ENCODE measurements at regions not wholly inside any gene's neighbourhood (a gene's known extent, or its start where the extent isn't known, plus 50 kb on each side); places are given as distances from the start of the nearest gene placed in this dataset.
"Not testable (repeated sequence)": the region's sequence is repeated elsewhere in the genome, so short reads cannot be mapped to it uniquely, and the experiment has no call there.

- Histone ChIP-seq H2BK120ac (ENCODE audit: low read depth, low read length) (no peak overlapping the region), H3K27ac (ENCODE audit: low read length, poor library complexity, severe bottlenecking) (no peak overlapping the region), H3K9ac (ENCODE audit: low read length) (no peak overlapping the region), H3K79me1 (replicated peaks; ENCODE audit: low read length, poor library complexity, severe bottlenecking) (no peaks in the 10 kb centered on the region), H3K36me3 (ENCODE audit: control insufficient read depth in 1 of 2, insufficient read depth in 2 of 2, low read depth in 1 of 2, low read length in 2 of 2) (no peaks in the 10 kb centered on the region), H2AFZ (ENCODE audit: low read depth, low read length) (no peak overlapping the region), H2BK5ac (ENCODE audit: low read depth, low read length, poor library complexity, severe bottlenecking) (no peak overlapping the region), H3K4me2 (ENCODE audit: low read length, poor library complexity, severe bottlenecking) (no peak overlapping the region), H2BK15ac (ENCODE audit: low read depth, poor library complexity, severe bottlenecking) (no peak overlapping the region), H3K27me3 (ENCODE audit: control insufficient read depth in 1 of 2, insufficient read depth in 1 of 2, low read length in 2 of 2) (no peaks in the 10 kb centered on the region), H3K9me3 (ENCODE audit: control insufficient read depth, low read length) (no peaks in the 10 kb centered on the region), H3K23ac (ENCODE audit: low read length in 2 of 2) (no peak overlapping the region), H2AK5ac (ENCODE audit: low read length, severe bottlenecking) (no peak overlapping the region), H4K8ac (ENCODE audit: low read length) (no peak overlapping the region), H2BK12ac (ENCODE audit: low read length in 2 of 2) (no peak overlapping the region), H3K4ac (ENCODE audit: low read depth in 1 of 2, low read length in 2 of 2) (no peak overlapping the region), H3K4me1 (ENCODE audit: control insufficient read depth, insufficient read depth, low read depth, low read length) (no peaks in the 10 kb centered on the region), H3K18ac (ENCODE audit: low read depth in 1 of 2, low read length in 2 of 2) (no peak overlapping the region), H3K4me3 (ENCODE audit: insufficient read depth in 1 of 2, low read depth in 1 of 2, low read length in 2 of 2) (no peak overlapping the region), H4K91ac (ENCODE audit: low read length) (no peak overlapping the region), H3K14ac (ENCODE audit: low read length in 2 of 2) (no peak overlapping the region)
- WGBS: 91% methylated on average over 4 of the region's 4 CpGs
- no peak for DNase-seq
Observed at GRCh38 chr3:39712413-39713048, 96.9 kb upstream of the MYRIP start.

GRCh38 chr3:39713341-39713740, 96.1 kb upstream of the MYRIP start:
- H4K91ac ChIP-seq (ENCODE audit: low read length); H3K79me1 ChIP-seq (replicated peaks; ENCODE audit: low read length, poor library complexity, severe bottlenecking); H3K4ac ChIP-seq (ENCODE audit: low read depth in 1 of 2, low read length in 2 of 2); H3K4me2 ChIP-seq (ENCODE audit: low read length, poor library complexity, severe bottlenecking); H3K9ac ChIP-seq (ENCODE audit: low read length); H3K36me3 ChIP-seq (ENCODE audit: control insufficient read depth in 1 of 2, insufficient read depth in 2 of 2, low read depth in 1 of 2, low read length in 2 of 2); H3K18ac ChIP-seq (ENCODE audit: low read depth in 1 of 2, low read length in 2 of 2); H2BK15ac ChIP-seq (ENCODE audit: low read depth, poor library complexity, severe bottlenecking); H3K4me1 ChIP-seq (ENCODE audit: control insufficient read depth, insufficient read depth, low read depth, low read length); H2BK12ac ChIP-seq (ENCODE audit: low read length in 2 of 2); H2BK5ac ChIP-seq (ENCODE audit: low read depth, low read length, poor library complexity, severe bottlenecking); H4K8ac ChIP-seq (ENCODE audit: low read length); H3K27me3 ChIP-seq (ENCODE audit: control insufficient read depth in 1 of 2, insufficient read depth in 1 of 2, low read length in 2 of 2); H3K23ac ChIP-seq (ENCODE audit: low read length in 2 of 2); H3K4me3 ChIP-seq (ENCODE audit: insufficient read depth in 1 of 2, low read depth in 1 of 2, low read length in 2 of 2); H2AFZ ChIP-seq (ENCODE audit: low read depth, low read length); H2BK120ac ChIP-seq (ENCODE audit: low read depth, low read length); DNase-seq; H3K14ac ChIP-seq (ENCODE audit: low read length in 2 of 2); H3K9me3 ChIP-seq (ENCODE audit: control insufficient read depth, low read length); H3K27ac ChIP-seq (ENCODE audit: low read length, poor library complexity, severe bottlenecking); H2AK5ac ChIP-seq (ENCODE audit: low read length, severe bottlenecking): not testable (repeated sequence)
- WGBS: 95% methylated on average over 12 of the region's 24 CpGs

GRCh38 chr3:39716849-39717248, 92.6 kb upstream of the MYRIP start:
- 100% methylated on average over 1 of the region's 3 CpGs for WGBS
- no peaks in the 10 kb centered on the region for H3K27me3 ChIP-seq (ENCODE audit: control insufficient read depth in 1 of 2, insufficient read depth in 1 of 2, low read length in 2 of 2)

GRCh38 chr3:39718674-39719595, 90.5 kb upstream of the MYRIP start:
- no peak overlapping the region for H2AK5ac ChIP-seq (ENCODE audit: low read length, severe bottlenecking)
- no peak overlapping the region for H2BK120ac ChIP-seq (ENCODE audit: low read depth, low read length)
- no peak overlapping the region for H4K91ac ChIP-seq (ENCODE audit: low read length)
- peak; percentile 14 for DNase-seq
- H3K9me3 ChIP-seq (ENCODE audit: control insufficient read depth, low read length): no peaks in the 10 kb centered on the region
- no peak overlapping the region for H3K14ac ChIP-seq (ENCODE audit: low read length in 2 of 2)
- H3K4ac ChIP-seq (ENCODE audit: low read depth in 1 of 2, low read length in 2 of 2): no peak overlapping the region
- no peak overlapping the region for H3K27ac ChIP-seq (ENCODE audit: low read length, poor library complexity, severe bottlenecking)
- H2BK15ac ChIP-seq (ENCODE audit: low read depth, poor library complexity, severe bottlenecking): no peak overlapping the region
- no peaks in the 10 kb centered on the region for H3K36me3 ChIP-seq (ENCODE audit: control insufficient read depth in 1 of 2, insufficient read depth in 2 of 2, low read depth in 1 of 2, low read length in 2 of 2)
- H3K79me1 ChIP-seq (replicated peaks; ENCODE audit: low read length, poor library complexity, severe bottlenecking): no peaks in the 10 kb centered on the region
- H3K18ac ChIP-seq (ENCODE audit: low read depth in 1 of 2, low read length in 2 of 2): no peak overlapping the region
- no peak overlapping the region for H2BK12ac ChIP-seq (ENCODE audit: low read length in 2 of 2)
- no peaks in the 10 kb centered on the region for H3K4me1 ChIP-seq (ENCODE audit: control insufficient read depth, insufficient read depth, low read depth, low read length)
- WGBS: 60% methylated on average over 7 of the region's 7 CpGs
- no peak overlapping the region for H3K4me3 ChIP-seq (ENCODE audit: insufficient read depth in 1 of 2, low read depth in 1 of 2, low read length in 2 of 2)
- H2AFZ ChIP-seq (ENCODE audit: low read depth, low read length): no peak overlapping the region
- no peak overlapping the region for H3K4me2 ChIP-seq (ENCODE audit: low read length, poor library complexity, severe bottlenecking)
- H3K27me3 ChIP-seq (ENCODE audit: control insufficient read depth in 1 of 2, insufficient read depth in 1 of 2, low read length in 2 of 2): peaks cover 0 to 2% of the 10 kb centered on the region in 2 experiments
- H3K9ac ChIP-seq (ENCODE audit: low read length): no peak overlapping the region
- H2BK5ac ChIP-seq (ENCODE audit: low read depth, low read length, poor library complexity, severe bottlenecking): no peak overlapping the region
- H3K23ac ChIP-seq (ENCODE audit: low read length in 2 of 2): no peak overlapping the region
- H4K8ac ChIP-seq (ENCODE audit: low read length): no peak overlapping the region

More at GRCh38 chr3:39716849-39717248, 92.6 kb upstream of the MYRIP start:
- no peak overlapping the region for H2BK120ac ChIP-seq (ENCODE audit: low read depth, low read length)
- no peak overlapping the region for H3K4me2 ChIP-seq (ENCODE audit: low read length, poor library complexity, severe bottlenecking)
- H3K14ac ChIP-seq (ENCODE audit: low read length in 2 of 2): no peak overlapping the region
- no peak overlapping the region for H2AFZ ChIP-seq (ENCODE audit: low read depth, low read length)
- H2BK12ac ChIP-seq (ENCODE audit: low read length in 2 of 2): no peak overlapping the region
- H3K4ac ChIP-seq (ENCODE audit: low read depth in 1 of 2, low read length in 2 of 2): no peak overlapping the region
- H2AK5ac ChIP-seq (ENCODE audit: low read length, severe bottlenecking): no peak overlapping the region
- H3K9ac ChIP-seq (ENCODE audit: low read length): no peak overlapping the region
- DNase-seq: no peak
- H3K23ac ChIP-seq (ENCODE audit: low read length in 2 of 2): no peak overlapping the region
- no peak overlapping the region for H4K91ac ChIP-seq (ENCODE audit: low read length)
- no peak overlapping the region for H2BK5ac ChIP-seq (ENCODE audit: low read depth, low read length, poor library complexity, severe bottlenecking)
- no peaks in the 10 kb centered on the region for H3K4me1 ChIP-seq (ENCODE audit: control insufficient read depth, insufficient read depth, low read depth, low read length)
- no peak overlapping the region for H3K4me3 ChIP-seq (ENCODE audit: insufficient read depth in 1 of 2, low read depth in 1 of 2, low read length in 2 of 2)
- no peak overlapping the region for H2BK15ac ChIP-seq (ENCODE audit: low read depth, poor library complexity, severe bottlenecking)
- no peak overlapping the region for H3K18ac ChIP-seq (ENCODE audit: low read depth in 1 of 2, low read length in 2 of 2)
- no peak overlapping the region for H3K27ac ChIP-seq (ENCODE audit: low read length, poor library complexity, severe bottlenecking)
- H4K8ac ChIP-seq (ENCODE audit: low read length): no peak overlapping the region
- H3K9me3 ChIP-seq (ENCODE audit: control insufficient read depth, low read length): no peaks in the 10 kb centered on the region
- H3K36me3 ChIP-seq (ENCODE audit: control insufficient read depth in 1 of 2, insufficient read depth in 2 of 2, low read depth in 1 of 2, low read length in 2 of 2): no peaks in the 10 kb centered on the region
- H3K79me1 ChIP-seq (replicated peaks; ENCODE audit: low read length, poor library complexity, severe bottlenecking): no peaks in the 10 kb centered on the region
